SK-N-MC (cell line): ENCODE measurements at regions not wholly inside any gene's neighbourhood (a gene's known extent, or its start where the extent isn't known, plus 50 kb on each side); places are given as distances from the start of the nearest gene placed in this dataset.

Source experiments
- EZH2 ChIP-seq: fragments of 200-600 bp; sonication (generic); IDR thresholded peaks from one replicate; pipeline ENCODE4 v1.6.1; 2017; ENCODE audit warnings: antibody characterized with exemption
- POLR2AphosphoS5 ChIP-seq: IDR thresholded peaks from 2 replicates; pipeline ENCODE4 v1.6.1; 2012; ENCODE audit warnings: mild to moderate bottlenecking, low read depth, low read length, borderline replicate concordance

GRCh38 chr18:64966667-64967066 is 784.1 kb upstream of the CDH7 start:
- TF ChIP-seq EZH2 (no peak), POLR2AphosphoS5 (no peak)
